ENCODE measurements at regions not wholly inside any gene's neighbourhood (a gene's known extent, or its start where the extent isn't known, plus 50 kb on each side); places are given as distances from the start of the nearest gene placed in this dataset.

- TF ChIP-seq CSRNP3 (CRISPR knock-in tag; IDR thresholded peaks at IDR 0.05) (no peak), ZNF8 (CRISPR knock-in tag; IDR thresholded peaks at IDR 0.05) (no peak), PPARA (CRISPR knock-in tag; IDR thresholded peaks at IDR 0.05; ENCODE audit: borderline replicate concordance) (no peak)
These were observed 104.7 kb downstream of the PRDM13 start for GRCh38 chr6:99711302-99711701.

All from SK-N-SH treated with all-trans-retinoic acid at 6 μM for 48 hours (cell line).